CD4-positive, alpha-beta T cell (primary cell): ENCODE measurements at regions not wholly inside any gene's neighbourhood (a gene's known extent, or its start where the extent isn't known, plus 50 kb on each side); places are given as distances from the start of the nearest gene placed in this dataset.

Source experiments
- ATAC-seq: fragments of 200-7000 bp; cut with Tn5 transposase; one replicate; pipeline ENCODE4 v1.10.0; 2022; ENCODE audit warnings: mild to moderate bottlenecking; ENCODE audit not compliant: poor library complexity
- CTCF ChIA-PET: fragments of 350-600 bp; sonication (Branson Sonifier 250); formaldehyde crosslinking; loops from one replicate; lab custom pipeline; 2021; ENCODE audit warnings: antibody characterized with exemption, inconsistent platforms; lab: Charles Lee
- POLR2A ChIA-PET: fragments of 350-600 bp; sonication (Branson Sonifier 250); formaldehyde crosslinking; loops from one replicate; lab custom pipeline; 2021; ENCODE audit warnings: antibody characterized with exemption, inconsistent platforms; lab: Charles Lee
- DNase-seq, 14 experiments: peaks; one replicate each; pipeline ENCODE4 v3.0.0-alpha.2; 2013 to 2020; ENCODE audit warnings: mixed read lengths in 2 of 14
- H3K27ac ChIP-seq, 2 donors: one replicate each; pipeline versions ENCODE4 v1.5.1 to v1.7.0; 2013; ENCODE audit warnings: low read length in 2 of 2, low read depth in 1 of 2, mild to moderate bottlenecking in 1 of 2
- H3K27me3 ChIP-seq, 2 experiments: 1 replicate in 1 of 2; 2 replicates in 1 of 2; pipeline versions ENCODE4 v1.6.1 to v1.7.0; 2013; ENCODE audit warnings: low read length in 2 of 2, control low read depth in 1 of 2, mild to moderate bottlenecking in 1 of 2, moderate library complexity in 1 of 2; ENCODE audit not compliant: insufficient read depth in 2 of 2, control insufficient read depth in 1 of 2
- H3K36me3 ChIP-seq: one replicate; pipeline ENCODE4 v1.6.1; 2013; ENCODE audit warnings: low read length, control low read depth; ENCODE audit not compliant: insufficient read depth
- H3K4me1 ChIP-seq: one replicate; pipeline ENCODE4 v1.6.1; 2013; ENCODE audit warnings: low read length, control low read depth; ENCODE audit not compliant: insufficient read depth
- H3K4me3 ChIP-seq: one replicate; pipeline ENCODE4 v1.5.1; 2013; ENCODE audit warnings: mild to moderate bottlenecking, low read length, moderate library complexity
- H3K9me3 ChIP-seq, 2 experiments: 1 replicate in 1 of 2; 2 replicates in 1 of 2; pipeline versions ENCODE4 v1.6.1 to v1.7.0; 2013; ENCODE audit warnings: low read length in 2 of 2, mild to moderate bottlenecking in 2 of 2, control low read depth in 1 of 2, moderate library complexity in 1 of 2; ENCODE audit not compliant: control insufficient read depth in 1 of 2, insufficient read depth in 1 of 2
- H3K27ac Mint-ChIP-seq: one replicate; pipeline ENCODE4 v1.8.0; 2020; ENCODE audit warnings: mixed read lengths
- H3K27me3 Mint-ChIP-seq: one replicate; pipeline ENCODE4 v1.8.0; 2021; ENCODE audit warnings: mixed read lengths
- H3K36me3 Mint-ChIP-seq: one replicate; pipeline ENCODE4 v1.8.0; 2021; ENCODE audit warnings: low read depth, mixed read lengths
- H3K4me1 Mint-ChIP-seq: one replicate; pipeline ENCODE4 v1.8.0; 2021; ENCODE audit warnings: low read depth, mixed read lengths
- H3K4me3 Mint-ChIP-seq: one replicate; pipeline ENCODE4 v1.8.0; 2020; ENCODE audit warnings: mild to moderate bottlenecking, mixed read lengths
- H3K9me3 Mint-ChIP-seq: one replicate; pipeline ENCODE4 v1.8.0; 2020; ENCODE audit warnings: mixed read lengths
- intact Hi-C, 2 experiments: fragments of 100-400 bp; cut with DNase I in 1 of 2; cut with micrococcal nuclease in 1 of 2; formaldehyde crosslinking; loops; one replicate each; pipeline versions ENCODE4 v1.15.1 to v1.9.0; 2023 to 2025; cut with DNase I, micrococcal nuclease
- TF ChIP-seq, protein P1 (sequence below): fragments of 200-600 bp; IDR thresholded peaks from one replicate; pipeline ENCODE4 v1.8.0; 2022; ENCODE audit warnings: antibody characterized with exemption, mild to moderate bottlenecking

DNA sequence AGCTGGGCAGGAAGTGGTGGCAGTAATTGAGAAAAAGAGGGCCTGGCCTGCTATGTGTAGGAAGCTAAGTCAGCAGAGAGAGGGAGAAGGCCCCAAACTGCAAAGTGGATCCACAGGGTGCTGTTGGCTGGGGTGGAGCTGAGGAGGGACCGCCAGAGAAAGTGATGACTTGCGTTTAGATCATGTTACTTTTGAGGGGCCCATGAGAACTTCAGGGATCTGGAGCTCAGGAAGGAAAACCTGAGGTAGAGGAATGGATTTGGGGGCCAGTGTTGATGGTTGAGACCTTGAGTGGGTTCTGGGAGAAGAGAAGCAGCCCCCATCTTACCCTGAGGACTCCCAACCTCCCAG lies 155.5 kb downstream of the MRPL14 start:
- Histone ChIP-seq H3K27ac (no peak overlapping the region), H3K4me1 (no peaks in the 10 kb centered on the region), H3K9me3 (no peaks in the 10 kb centered on the region), H3K27me3 (no peaks in the 10 kb centered on the region), H3K4me3 (no peak overlapping the region), H3K36me3 (no peaks in the 10 kb centered on the region)
- H3K4me1 Mint-ChIP-seq, result no peaks in the 10 kb centered on the region
- H3K36me3 Mint-ChIP-seq, result no peaks in the 10 kb centered on the region
- TF ChIP-seq, protein P1, sequence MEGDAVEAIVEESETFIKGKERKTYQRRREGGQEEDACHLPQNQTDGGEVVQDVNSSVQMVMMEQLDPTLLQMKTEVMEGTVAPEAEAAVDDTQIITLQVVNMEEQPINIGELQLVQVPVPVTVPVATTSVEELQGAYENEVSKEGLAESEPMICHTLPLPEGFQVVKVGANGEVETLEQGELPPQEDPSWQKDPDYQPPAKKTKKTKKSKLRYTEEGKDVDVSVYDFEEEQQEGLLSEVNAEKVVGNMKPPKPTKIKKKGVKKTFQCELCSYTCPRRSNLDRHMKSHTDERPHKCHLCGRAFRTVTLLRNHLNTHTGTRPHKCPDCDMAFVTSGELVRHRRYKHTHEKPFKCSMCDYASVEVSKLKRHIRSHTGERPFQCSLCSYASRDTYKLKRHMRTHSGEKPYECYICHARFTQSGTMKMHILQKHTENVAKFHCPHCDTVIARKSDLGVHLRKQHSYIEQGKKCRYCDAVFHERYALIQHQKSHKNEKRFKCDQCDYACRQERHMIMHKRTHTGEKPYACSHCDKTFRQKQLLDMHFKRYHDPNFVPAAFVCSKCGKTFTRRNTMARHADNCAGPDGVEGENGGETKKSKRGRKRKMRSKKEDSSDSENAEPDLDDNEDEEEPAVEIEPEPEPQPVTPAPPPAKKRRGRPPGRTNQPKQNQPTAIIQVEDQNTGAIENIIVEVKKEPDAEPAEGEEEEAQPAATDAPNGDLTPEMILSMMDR, result no peak
- ATAC-seq (no peak), DNase-seq (no peak)
- no peak overlapping the region for H3K27ac Mint-ChIP-seq
- H3K27me3 Mint-ChIP-seq, result peaks cover 8% of the 10 kb centered on the region
- CTCF ChIA-PET, result no interaction called here
- H3K4me3 Mint-ChIP-seq, result no peak overlapping the region
- peaks cover 2% of the 10 kb centered on the region for H3K9me3 Mint-ChIP-seq
- intact Hi-C loops, result no loop called here
- POLR2A ChIA-PET, result no interaction called here

DNA sequence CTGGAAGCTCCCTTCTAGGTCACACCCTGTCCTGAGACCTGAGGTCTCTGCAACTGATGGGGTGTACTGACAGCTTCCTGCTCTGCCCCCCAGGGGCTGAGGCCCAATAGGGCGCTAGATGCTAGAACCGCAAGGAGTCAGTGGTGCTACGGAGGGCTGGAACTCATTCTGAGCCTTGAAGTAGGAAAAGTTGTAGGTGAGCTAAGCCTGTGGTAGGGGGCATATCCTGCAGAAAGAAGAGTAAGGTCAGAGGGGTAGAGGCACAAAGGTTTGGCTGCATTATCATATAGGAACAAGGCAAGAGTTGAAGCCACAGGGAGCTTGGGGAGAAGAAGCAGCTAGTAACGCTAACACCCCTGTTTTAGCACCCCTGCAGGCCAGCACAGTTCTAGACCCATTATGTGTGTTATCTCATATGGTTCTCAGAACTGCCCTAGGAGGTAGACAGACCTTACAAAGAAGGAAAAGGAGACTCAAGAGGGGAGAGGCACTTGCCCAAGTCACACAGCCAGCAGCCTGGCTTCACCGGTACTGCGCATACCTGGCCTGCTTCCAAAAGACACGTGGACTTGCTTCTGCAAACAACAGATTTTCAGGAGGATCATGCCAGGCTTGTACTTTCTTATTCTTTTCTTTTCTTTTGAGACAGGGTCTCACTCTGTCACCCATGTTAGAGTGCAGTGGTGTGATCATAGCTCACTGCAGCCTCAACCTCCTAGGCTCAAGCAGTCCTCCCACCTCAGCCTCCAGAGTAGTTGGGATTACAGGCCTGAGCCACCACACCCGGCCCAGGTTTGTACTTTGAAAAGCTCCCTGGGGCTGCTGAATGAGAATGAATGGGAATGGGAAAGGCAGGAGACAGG lies 156.1 kb downstream of the MRPL14 start:
- Mint-ChIP-seq H3K27ac (no peak overlapping the region), H3K4me3 (no peak overlapping the region), H3K4me1 (no peaks in the 10 kb centered on the region), H3K36me3 (no peaks in the 10 kb centered on the region), H3K27me3 (peaks cover 9% of the 10 kb centered on the region), H3K9me3 (no peaks in the 10 kb centered on the region)
- Histone ChIP-seq H3K4me1 (no peaks in the 10 kb centered on the region), H3K27ac (no peak overlapping the region), H3K9me3 (no peaks in the 10 kb centered on the region), H3K36me3 (no peaks in the 10 kb centered on the region), H3K27me3 (no peaks in the 10 kb centered on the region), H3K4me3 (no peak overlapping the region)
- POLR2A ChIA-PET, result no interaction called here
- TF ChIP-seq, protein P1, result no peak
- no peak for ATAC-seq
- intact Hi-C loops, result no loop called here
- CTCF ChIA-PET, result no interaction called here
- DNase-seq, result no peak

DNA sequence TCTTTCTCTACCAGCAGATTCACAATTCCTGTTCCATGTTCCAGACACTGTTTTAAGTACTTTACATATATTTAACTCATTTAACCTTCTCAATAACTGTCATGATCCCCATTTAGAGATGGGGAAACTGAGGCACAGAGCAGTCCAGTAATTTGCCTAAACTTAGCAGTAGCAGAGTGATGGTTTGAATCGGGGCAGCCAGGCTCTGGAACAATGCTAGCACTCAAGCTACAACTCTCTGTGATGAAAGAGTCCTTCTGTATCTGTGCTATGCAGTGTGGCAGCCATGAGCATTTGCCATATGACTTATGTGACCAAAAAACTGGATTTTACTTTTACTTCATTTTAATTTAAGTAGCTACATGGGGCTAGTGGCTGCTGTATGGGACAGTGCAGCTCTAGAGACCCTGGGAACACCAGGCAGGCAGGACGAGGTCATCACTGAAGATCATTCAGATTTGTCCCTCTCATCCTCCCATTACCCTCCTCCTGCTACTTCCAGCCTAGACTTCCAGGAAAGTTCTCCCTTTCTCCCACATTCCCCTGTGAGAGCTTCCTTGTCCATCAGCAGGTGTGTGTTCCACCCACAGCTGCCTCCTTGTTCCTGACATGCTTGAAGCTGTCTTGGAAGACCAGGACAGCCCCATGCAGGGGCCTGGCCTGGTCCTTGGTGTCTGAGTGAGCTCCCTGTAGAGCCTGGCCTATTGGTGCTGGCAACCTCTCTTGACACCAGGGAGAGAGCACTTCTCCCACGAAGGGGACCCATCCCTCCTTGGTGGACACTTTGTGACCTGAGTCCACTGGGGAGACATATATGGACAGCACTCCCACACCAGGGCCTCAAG lies 157.0 kb downstream of the MRPL14 start:
- no peaks in the 10 kb centered on the region for H3K27me3 ChIP-seq
- CTCF ChIA-PET, result no interaction called here
- ATAC-seq, result no peak
- Mint-ChIP-seq H3K4me1 (no peaks in the 10 kb centered on the region), H3K27me3 (peaks cover 9% of the 10 kb centered on the region), H3K36me3 (no peaks in the 10 kb centered on the region), H3K27ac (no peak overlapping the region), H3K9me3 (no peaks in the 10 kb centered on the region), H3K4me3 (no peak overlapping the region)
- H3K4me3 ChIP-seq, result no peak overlapping the region
- H3K4me1 ChIP-seq, result no peaks in the 10 kb centered on the region
- no peaks in the 10 kb centered on the region for H3K36me3 ChIP-seq
- no peak overlapping the region for H3K27ac ChIP-seq
- POLR2A ChIA-PET, result no interaction called here
- intact Hi-C loops, result no loop called here
- H3K9me3 ChIP-seq, result no peaks in the 10 kb centered on the region
- DNase-seq, result no peak
- TF ChIP-seq, protein P1, result no peak
